Upper lobe of left lung (tissue), 6 donors: ENCODE measurements at regions not wholly inside any gene's neighbourhood (a gene's known extent, or its start where the extent isn't known, plus 50 kb on each side); places are given as distances from the start of the nearest gene placed in this dataset.
A peak's percentile ranks its signal among the peaks of the same experiment; 100 is the strongest.
"Not testable (repeated sequence)": the region's sequence is repeated elsewhere in the genome, so short reads cannot be mapped to it uniquely, and the experiment has no call there.

Experiments used
- ATAC-seq, 2 donors: fragments of 200-7000 bp; cut with Tn5 transposase; one replicate each; pipeline ENCODE4 v1.9.1; 2022; ENCODE audit warnings: mild to moderate bottlenecking in 2 of 2, moderate library complexity in 2 of 2; ENCODE audit not compliant: low FRiP score in 2 of 2
- DNase-seq, 2 donors: peaks; one replicate each; pipeline ENCODE4 v3.0.0-alpha.2; 2019 to 2020
- H3K27ac ChIP-seq, 4 donors: fragments of 200-600 bp; sonication (generic); one replicate each; pipeline ENCODE4 v1.5.1; 2016 to 2019
- H3K27me3 ChIP-seq, 4 donors: fragments of 200-600 bp; sonication (generic); one replicate each; pipeline ENCODE4 v1.5.1; 2017 to 2019
- H3K36me3 ChIP-seq, 4 donors: fragments of 200-600 bp; sonication (generic); one replicate each; pipeline ENCODE4 v1.5.1; 2016 to 2019
- H3K4me1 ChIP-seq, 4 donors: fragments of 200-600 bp; sonication (generic); one replicate each; pipeline ENCODE4 v1.5.1; 2018 to 2019
- H3K4me3 ChIP-seq, 4 donors: fragments of 200-600 bp; sonication (generic); one replicate each; pipeline ENCODE4 v1.5.1; 2017 to 2019; ENCODE audit warnings: mild to moderate bottlenecking in 2 of 4, moderate library complexity in 1 of 4
- H3K9me3 ChIP-seq, 4 donors: fragments of 200-600 bp; sonication (generic); one replicate each; pipeline ENCODE4 v1.5.1; 2018 to 2019
- EP300 ChIP-seq, 4 donors: sonication (generic); formaldehyde crosslinking; IDR thresholded peaks; one replicate each; pipeline ENCODE4 v1.5.1; 2017; ENCODE audit warnings: antibody characterized with exemption in 4 of 4, control low read depth in 2 of 4
- POLR2A ChIP-seq, 4 donors: fragments of 450-650 bp; IDR thresholded peaks; one replicate each; pipeline ENCODE4 v1.5.1; 2016 to 2017; ENCODE audit warnings: antibody characterized with exemption in 4 of 4, mild to moderate bottlenecking in 2 of 4
- POLR2AphosphoS5 ChIP-seq, 2 donors: sonication (generic); formaldehyde crosslinking; IDR thresholded peaks; one replicate each; pipeline ENCODE4 v1.5.1; 2017; ENCODE audit warnings: antibody characterized with exemption in 2 of 2
- WGBS, 2 donors: methylation state at CpG; one replicate each; pipeline ENCODE4 v1.1.5; 2017 to 2018; 5-methylcytosine and 5-hydroxymethylcytosine counted together
- TF ChIP-seq, protein P1 (sequence below), 6 experiments: fragments of 450-650 bp in 4 of 6; fragments of 200-600 bp in 2 of 6; sonication (generic) in 2 of 6; IDR thresholded peaks; one replicate each; pipeline ENCODE4 v1.5.1; 2016 to 2019; ENCODE audit warnings: antibody characterized with exemption in 6 of 6
- donor health status: DM: no; HTN: no; CAD: no; lungs with moderate emphysema.
- donor health status: DM: no; HTN: yes; CAD: no; lungs with severe emphysema.

DNA sequence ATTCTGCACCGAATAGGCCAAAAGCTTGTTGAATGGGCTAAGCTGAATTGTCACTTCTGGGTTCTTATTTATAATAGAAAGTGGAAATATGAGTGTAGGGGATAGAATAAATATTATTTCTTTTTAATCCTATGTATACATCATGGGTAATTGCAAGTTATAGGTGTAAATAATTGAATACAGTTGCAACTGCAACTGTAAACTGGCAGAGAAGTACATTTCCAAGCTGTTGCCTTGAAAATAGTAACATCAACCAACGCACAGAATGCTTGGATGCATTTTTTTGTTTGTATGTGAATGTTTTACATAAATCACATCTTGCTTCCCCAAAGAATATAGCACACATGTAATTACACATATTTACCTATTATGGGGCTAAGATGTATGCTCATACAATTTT, 234.1 kb downstream of the NNT start:
- H3K9me3 ChIP-seq: no peaks in the 10 kb centered on the region
- ATAC-seq (no peak), DNase-seq (no peak)
- WGBS, 2 donors: 52 to 65% methylated on average over 2 of the region's 2 CpGs
- no peaks in the 10 kb centered on the region for H3K4me1 ChIP-seq
- no peak overlapping the region for H3K4me3 ChIP-seq
- no peaks in the 10 kb centered on the region for H3K27me3 ChIP-seq
- TF ChIP-seq POLR2AphosphoS5 (IDR thresholded peaks at IDR 0.05) (no peak), EP300 (IDR thresholded peaks at IDR 0.05) (no peak), POLR2A (IDR thresholded peaks at IDR 0.05) (no peak)
- TF ChIP-seq, protein P1, sequence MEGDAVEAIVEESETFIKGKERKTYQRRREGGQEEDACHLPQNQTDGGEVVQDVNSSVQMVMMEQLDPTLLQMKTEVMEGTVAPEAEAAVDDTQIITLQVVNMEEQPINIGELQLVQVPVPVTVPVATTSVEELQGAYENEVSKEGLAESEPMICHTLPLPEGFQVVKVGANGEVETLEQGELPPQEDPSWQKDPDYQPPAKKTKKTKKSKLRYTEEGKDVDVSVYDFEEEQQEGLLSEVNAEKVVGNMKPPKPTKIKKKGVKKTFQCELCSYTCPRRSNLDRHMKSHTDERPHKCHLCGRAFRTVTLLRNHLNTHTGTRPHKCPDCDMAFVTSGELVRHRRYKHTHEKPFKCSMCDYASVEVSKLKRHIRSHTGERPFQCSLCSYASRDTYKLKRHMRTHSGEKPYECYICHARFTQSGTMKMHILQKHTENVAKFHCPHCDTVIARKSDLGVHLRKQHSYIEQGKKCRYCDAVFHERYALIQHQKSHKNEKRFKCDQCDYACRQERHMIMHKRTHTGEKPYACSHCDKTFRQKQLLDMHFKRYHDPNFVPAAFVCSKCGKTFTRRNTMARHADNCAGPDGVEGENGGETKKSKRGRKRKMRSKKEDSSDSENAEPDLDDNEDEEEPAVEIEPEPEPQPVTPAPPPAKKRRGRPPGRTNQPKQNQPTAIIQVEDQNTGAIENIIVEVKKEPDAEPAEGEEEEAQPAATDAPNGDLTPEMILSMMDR (IDR thresholded peaks at IDR 0.05): no peak
- H3K36me3 ChIP-seq: no peaks in the 10 kb centered on the region
- H3K27ac ChIP-seq: no peak overlapping the region

DNA sequence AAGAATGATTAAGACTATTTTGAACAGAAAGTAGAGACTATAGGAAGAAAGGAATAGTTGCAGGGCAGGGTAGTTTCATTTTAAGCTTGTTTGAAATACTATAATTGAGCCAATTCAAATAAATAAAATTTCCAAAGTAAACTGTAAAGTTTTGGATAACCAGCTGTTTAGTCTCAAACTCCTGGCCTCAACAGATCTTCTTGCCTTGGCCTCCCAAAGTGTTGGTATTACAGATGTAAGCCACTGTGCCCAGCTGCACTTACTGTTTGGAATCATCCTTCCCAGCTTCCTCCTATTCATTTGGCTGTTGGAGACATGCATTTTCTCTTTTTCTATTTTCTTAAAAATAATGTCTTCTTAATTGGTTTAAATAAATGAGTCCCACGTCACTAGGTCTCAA, 231.0 kb downstream of the NNT start:
- no peaks in the 10 kb centered on the region for H3K9me3 ChIP-seq
- ATAC-seq (no peak), DNase-seq (no peak)
- 58 to 86% methylated on average over 1 of the region's 1 CpG for WGBS, 2 donors
- no peaks in the 10 kb centered on the region for H3K27me3 ChIP-seq
- H3K4me1 ChIP-seq: no peaks in the 10 kb centered on the region
- no peak overlapping the region for H3K4me3 ChIP-seq
- no peaks in the 10 kb centered on the region for H3K36me3 ChIP-seq
- TF ChIP-seq EP300 (IDR thresholded peaks at IDR 0.05): no peak
- TF ChIP-seq, protein P1 (IDR thresholded peaks at IDR 0.05): no peak
- no peak for TF ChIP-seq POLR2AphosphoS5 (IDR thresholded peaks at IDR 0.05)
- TF ChIP-seq POLR2A (IDR thresholded peaks at IDR 0.05): no peak
- no peak overlapping the region for H3K27ac ChIP-seq

DNA sequence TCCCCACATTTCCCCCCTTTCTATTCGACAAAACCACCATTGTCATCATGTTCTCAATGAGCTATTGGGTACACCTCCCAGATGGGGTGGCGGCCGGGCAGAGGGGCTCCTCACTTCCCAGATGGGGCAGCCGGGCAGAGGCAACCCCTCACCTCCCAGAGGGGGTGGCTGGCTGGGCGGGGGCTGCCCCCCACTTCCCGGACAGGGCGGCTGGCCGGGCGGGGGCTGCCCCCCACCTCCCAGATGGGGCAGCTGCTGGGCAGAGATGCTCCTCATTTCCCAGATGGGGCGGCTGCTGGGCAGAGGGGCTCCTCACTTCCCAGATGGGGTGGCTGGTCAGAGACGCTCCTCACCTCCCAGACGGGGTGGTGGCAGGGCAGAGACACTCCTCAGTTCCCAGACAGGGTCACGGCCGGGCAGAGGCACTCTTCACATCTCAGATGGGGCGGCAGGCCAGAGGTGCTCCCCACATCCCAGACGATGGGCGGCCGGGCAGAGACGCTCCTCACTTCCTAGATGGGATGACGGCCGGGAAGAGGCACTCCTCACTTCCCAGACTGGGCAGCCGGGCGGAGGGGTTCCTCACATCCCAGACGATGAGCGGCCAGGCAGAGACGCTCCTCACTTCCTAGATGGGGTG, 221.5 kb downstream of the NNT start:
- DNase-seq: peak in 1 of 2 donors; percentile 69

DNA sequence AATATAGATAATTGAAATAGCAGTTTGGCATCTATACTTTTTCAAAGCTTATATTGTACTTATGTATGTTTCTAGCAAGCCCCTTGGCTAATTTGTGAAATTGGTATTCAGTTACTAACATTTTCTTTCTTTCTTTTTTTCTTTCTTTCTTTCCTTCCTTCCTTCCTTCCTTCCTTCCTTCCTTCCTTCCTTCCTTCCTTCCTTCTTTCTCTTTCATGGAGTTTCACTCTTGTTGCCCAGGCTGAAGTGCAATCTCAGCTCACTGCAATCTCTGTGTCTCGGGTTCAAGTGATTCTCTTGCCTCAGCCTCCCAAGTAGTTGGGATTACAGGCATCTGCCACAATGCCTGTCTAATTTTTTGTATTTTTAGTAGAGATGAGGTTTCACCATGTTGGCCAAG, 215.4 kb downstream of the NNT start:
- H3K36me3 ChIP-seq, H3K27me3 ChIP-seq, DNase-seq, H3K4me3 ChIP-seq, H3K4me1 ChIP-seq, ATAC-seq, H3K27ac ChIP-seq: not testable (repeated sequence)
- peaks cover 6 to 24% (median 16%) of the 10 kb centered on the region in 4 donors for H3K9me3 ChIP-seq
- WGBS, 2 donors: 88 to 90% methylated on average over 1 of the region's 1 CpG

More for the DNA sequence above, 221.5 kb downstream of the NNT start:
- H3K4me1 ChIP-seq, H3K27ac ChIP-seq, H3K36me3 ChIP-seq, H3K4me3 ChIP-seq, ATAC-seq, H3K9me3 ChIP-seq, H3K27me3 ChIP-seq: not testable (repeated sequence)
- 95 to 98% methylated on average over 2 to 10 of the region's 26 CpGs for WGBS, 2 donors

DNA sequence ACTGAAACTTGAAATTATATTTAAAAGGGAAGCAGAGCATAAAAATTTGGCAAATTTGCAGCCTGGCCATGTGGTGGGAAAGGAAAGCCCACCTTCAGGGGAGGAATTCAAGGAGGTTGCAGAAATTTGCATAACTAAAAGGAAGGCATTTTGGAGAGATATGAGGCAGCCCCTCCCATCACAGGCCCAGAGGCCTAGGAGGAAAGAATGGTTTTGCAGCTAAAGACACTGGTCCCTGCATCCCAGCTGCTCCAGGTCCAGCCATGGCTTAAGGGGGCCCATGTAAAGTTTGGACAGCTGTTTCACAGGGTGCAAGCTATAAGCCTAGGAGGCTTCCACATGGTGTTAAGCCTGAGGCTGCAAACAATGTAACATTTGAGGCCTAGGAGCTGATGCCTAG, 212.5 kb downstream of the NNT start:
- no peak for ATAC-seq
- Histone ChIP-seq H3K27me3 (no peaks in the 10 kb centered on the region), H3K36me3 (no peaks in the 10 kb centered on the region), H3K4me1 (no peaks in the 10 kb centered on the region), H3K4me3 (no peak overlapping the region), H3K9me3 (peaks cover 6 to 28% (median 16%) of the 10 kb centered on the region in 4 donors), H3K27ac (no peak overlapping the region)
- TF ChIP-seq, protein P1 (IDR thresholded peaks at IDR 0.05): no peak
- no peak for TF ChIP-seq EP300 (IDR thresholded peaks at IDR 0.05)
- TF ChIP-seq POLR2A (IDR thresholded peaks at IDR 0.05): no peak
- no peak for TF ChIP-seq POLR2AphosphoS5 (IDR thresholded peaks at IDR 0.05)
- no peak for DNase-seq

DNA sequence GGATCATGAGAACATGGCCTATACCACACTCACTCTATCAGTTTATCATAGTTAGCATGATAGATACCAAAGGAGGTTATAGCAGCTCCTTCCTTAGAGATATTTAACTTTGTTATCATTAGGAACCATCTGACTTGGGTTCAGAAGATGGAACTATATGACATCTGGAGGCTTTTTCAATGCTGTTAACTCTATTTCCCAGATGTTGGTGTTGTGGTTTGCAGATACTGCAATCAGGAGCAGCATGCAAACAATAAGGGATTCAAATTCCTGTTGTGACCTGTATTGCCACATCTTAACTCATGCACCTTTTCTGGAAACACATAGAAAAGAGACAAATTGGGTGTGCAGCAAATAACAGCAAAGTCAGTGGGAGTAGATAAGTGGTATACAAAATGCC, 201.7 kb downstream of the NNT start:
- TF ChIP-seq POLR2A (IDR thresholded peaks at IDR 0.05): no peak
- TF ChIP-seq, protein P1 (IDR thresholded peaks at IDR 0.05): no peak
- TF ChIP-seq POLR2AphosphoS5 (IDR thresholded peaks at IDR 0.05): no peak
- no peak for TF ChIP-seq EP300 (IDR thresholded peaks at IDR 0.05)

More for the DNA sequence above, 201.7 kb downstream of the NNT start:
- no peaks in the 10 kb centered on the region for H3K27me3 ChIP-seq
- H3K4me1 ChIP-seq: no peaks in the 10 kb centered on the region
- no peak overlapping the region for H3K4me3 ChIP-seq
- no peaks in the 10 kb centered on the region for H3K9me3 ChIP-seq
- H3K27ac ChIP-seq: no peak overlapping the region
- H3K36me3 ChIP-seq: no peaks in the 10 kb centered on the region
- DNase-seq: no peak
- no peak for ATAC-seq
